ENCODE measurements at regions not wholly inside any gene's neighbourhood (a gene's known extent, or its start where the extent isn't known, plus 50 kb on each side); places are given as distances from the start of the nearest gene placed in this dataset.

DNA sequence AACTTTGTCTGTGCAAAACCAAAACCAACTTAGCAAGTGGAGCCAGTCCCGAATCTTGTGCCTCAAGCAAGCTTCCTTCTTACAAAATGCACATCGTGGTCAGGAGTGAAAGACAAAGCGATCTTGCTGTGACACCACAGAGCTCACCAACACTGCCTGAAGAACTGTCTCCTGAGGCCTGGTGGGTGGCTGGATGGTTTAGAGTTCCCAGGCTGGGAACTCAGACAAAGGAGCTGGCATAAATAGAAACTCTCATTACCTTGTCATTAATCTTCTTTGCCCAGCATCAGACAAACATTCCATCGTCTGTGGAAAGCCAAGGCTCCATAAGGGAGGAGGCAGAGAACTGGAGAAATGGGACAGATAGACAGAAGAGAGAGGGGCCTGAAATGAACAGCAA is 144.8 kb downstream of the KCNA5 start:
- intact Hi-C loops (cut with DNase I), result no loop called here
- ATAC-seq (ENCODE audit: poor library complexity) (no peak), DNase-seq (no peak)

DNA sequence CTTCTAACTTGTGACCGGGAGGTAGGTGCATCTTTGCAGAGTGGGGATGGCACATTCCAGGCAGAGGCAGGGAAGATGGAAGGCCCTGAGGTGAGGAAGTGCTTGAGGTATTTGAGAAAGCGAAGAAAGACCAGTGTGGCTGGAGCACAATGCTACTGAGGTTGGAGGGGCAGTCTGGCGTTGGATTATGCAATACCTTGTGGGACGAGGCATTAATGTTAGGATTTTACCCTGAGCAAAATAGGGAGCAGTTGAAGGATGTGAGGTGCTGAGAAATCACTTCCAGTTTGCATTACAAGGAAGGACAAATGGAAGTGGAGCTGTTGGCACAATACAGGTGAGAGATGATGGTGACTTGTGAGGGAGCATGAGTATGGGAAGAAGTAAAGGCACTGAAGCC is 145.5 kb downstream of the KCNA5 start:
- DNase-seq (no peak), ATAC-seq (ENCODE audit: poor library complexity) (no peak)
- intact Hi-C loops (cut with DNase I), result no loop called here

GRCh38 chr12:5191803-5192538 is 148.3 kb downstream of the KCNA5 start:
- intact Hi-C loops (cut with DNase I), result no loop called here
- DNase-seq (no peak), ATAC-seq (ENCODE audit: poor library complexity) (no peak)

DNA sequence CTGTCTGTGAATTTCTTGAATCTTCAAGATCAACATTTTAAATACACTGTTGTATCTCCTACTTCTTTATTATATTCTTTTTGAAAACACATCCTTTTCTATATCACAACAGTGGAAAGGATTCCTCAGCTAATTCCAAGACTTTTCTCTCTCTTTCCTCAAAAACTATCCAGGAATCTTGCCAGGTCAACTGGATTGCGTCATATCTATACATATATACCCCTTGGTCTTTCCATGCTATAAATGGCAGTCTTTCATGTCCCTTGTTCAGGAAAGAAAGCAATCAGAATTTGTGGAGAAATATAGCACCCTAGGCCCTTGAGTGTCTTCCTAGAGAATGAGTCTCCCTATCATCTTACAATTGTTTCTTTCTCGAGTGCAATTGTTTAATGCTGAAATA is 149.0 kb downstream of the KCNA5 start:
- DNase-seq, result no peak
- ATAC-seq (ENCODE audit: poor library complexity), result no peak
- intact Hi-C loops (cut with DNase I), result no loop called here

DNA sequence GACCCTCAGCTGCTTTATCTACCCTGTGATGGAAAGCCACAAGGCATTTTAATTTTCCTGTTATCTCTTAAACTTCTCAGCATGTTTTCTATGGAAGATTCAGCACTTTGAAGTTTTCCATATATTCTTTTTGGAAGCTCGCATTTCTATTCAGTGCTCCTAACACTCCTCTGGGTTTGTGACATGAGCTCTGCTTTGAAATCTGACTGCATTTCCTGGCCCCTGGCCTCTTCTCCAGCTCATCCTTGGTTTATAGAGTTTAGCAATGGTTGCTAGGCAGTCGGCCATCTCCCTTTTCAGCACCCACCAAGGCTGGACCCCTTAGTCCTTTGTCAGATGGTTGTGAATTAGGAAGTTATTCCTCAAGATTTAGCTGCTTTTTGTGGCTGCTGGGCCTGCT is 150.6 kb downstream of the KCNA5 start:
- ATAC-seq (ENCODE audit: poor library complexity) (no peak), DNase-seq (no peak)
- intact Hi-C loops (cut with DNase I), result no loop called here

GRCh38 chr12:5195244-5195643 is 151.6 kb downstream of the KCNA5 start:
- intact Hi-C loops (cut with DNase I), result no loop called here
- ATAC-seq (ENCODE audit: poor library complexity) (no peak), DNase-seq (no peak)

GRCh38 chr12:5195691-5196090 is 152.0 kb downstream of the KCNA5 start:
- intact Hi-C loops (cut with DNase I), result no loop called here
- DNase-seq, result no peak
- ATAC-seq (ENCODE audit: poor library complexity), result no peak

- no peak for DNase-seq
- intact Hi-C loops (cut with DNase I), result no loop called here
- ATAC-seq (ENCODE audit: poor library complexity), result no peak
Measured at GRCh38 chr12:5197131-5197530, 153.5 kb downstream of the KCNA5 start.

GRCh38 chr12:5197656-5198055 is 154.0 kb downstream of the KCNA5 start:
- intact Hi-C loops (cut with DNase I), result no loop called here
- ATAC-seq (ENCODE audit: poor library complexity), result no peak

DNA sequence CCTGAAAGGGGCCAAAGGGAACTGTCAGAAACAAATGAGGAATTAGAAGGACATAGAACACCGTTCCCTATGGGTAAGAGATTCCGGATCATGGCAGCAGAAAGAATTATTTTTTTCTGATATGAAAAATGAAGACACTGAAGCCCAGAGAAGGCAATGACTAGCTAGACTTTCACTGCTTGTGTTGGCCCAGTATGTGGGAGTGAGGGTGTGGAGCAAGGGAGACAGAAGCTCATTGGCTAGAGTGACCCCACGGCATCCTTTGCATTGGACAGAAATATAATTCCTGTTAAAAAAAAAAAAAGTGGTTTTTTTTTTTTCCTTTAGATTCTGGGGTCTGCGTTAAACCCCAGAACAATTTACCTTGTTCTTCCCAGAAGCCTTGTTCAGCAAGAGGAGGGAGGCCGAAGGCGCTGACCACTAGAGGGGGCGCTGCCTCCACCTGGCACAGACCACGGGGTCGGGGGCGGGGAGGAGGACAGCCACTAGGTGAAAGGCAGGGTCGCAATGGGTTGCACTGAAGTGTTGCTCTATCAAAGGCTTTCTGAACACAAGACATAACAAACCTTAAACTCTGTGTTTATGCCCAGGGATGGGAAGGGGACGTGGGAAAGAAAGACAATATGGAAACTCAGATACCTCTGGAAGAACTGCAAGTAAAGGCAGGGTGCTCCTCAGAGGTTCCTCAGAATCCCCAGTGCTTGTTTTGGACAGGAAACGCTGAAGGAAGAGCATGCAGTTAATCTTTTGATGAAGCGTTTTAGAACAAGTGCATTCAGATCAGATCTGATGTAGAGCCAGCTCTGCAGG is 156.8 kb downstream of the KCNA5 start:
- DNase-seq (peak; percentile 72), ATAC-seq (ENCODE audit: poor library complexity) (peak; percentile 79)
- intact Hi-C loops (cut with DNase I), result loop anchor here (2.0 kb wide), 1 partner anchor 240 kb away; no protein-coding TSS in a partner anchor

More at GRCh38 chr12:5197656-5198055, 154.0 kb downstream of the KCNA5 start:
- DNase-seq, result no peak

DNA sequence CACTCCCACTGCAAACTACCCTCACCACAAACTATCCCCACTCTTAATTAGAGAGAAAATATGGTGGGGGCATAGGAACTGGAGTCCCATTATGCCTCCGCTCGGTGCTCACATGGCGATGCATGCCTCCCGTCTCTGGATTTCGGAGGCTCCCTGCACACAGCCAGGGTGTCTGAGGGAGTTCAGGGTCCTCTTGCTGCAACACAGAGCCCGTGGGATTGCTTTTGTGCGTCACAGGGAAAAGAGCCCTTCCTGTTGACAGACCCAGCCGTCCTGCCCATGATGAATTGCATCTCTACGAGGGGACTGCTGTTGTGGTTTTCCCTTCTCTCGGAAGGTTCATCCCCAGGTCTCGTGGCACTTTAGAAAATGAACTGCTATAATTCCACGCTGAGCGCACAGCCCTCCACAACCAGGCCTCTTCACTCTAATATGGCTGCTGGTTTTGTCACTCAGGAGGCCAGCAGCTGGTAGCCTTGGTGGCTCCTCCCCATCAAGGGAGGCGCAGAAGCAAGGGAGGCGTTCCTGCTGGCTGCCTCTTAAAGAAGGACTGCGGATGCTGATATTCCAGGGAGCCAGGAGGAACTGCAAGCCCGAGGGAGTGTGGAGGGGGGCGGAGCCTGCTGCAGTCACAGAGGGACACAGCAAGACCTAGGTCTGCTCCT is 158.0 kb downstream of the KCNA5 start:
- intact Hi-C loops (cut with DNase I), result loop anchor here (2.0 kb wide), 1 partner anchor 239 kb away; no protein-coding TSS in a partner anchor
- peak; percentile 34 for ATAC-seq (ENCODE audit: poor library complexity)
- DNase-seq, result peak; percentile 62

DNA sequence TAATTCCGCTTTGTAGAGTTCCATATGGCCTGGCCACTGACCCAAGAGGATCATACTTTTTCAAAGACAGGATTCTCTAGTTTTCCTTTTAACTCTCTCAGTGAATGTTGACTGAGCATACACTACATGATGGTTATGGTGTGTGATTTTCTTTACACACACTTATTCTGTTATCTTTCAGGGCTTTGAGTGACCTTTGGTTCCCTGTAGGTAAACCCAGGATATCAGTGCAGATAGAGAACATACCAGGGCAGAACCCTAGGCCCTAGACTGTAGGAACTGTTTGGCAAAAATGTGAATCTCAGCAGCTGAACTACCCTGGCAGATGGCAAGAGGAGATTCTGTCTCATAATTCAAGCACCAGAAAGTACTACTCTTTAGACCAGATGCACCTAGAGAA is 159.6 kb downstream of the KCNA5 start:
- no peak for ATAC-seq (ENCODE audit: poor library complexity)
- intact Hi-C loops (cut with DNase I), result no loop called here
- DNase-seq, result no peak

DNA sequence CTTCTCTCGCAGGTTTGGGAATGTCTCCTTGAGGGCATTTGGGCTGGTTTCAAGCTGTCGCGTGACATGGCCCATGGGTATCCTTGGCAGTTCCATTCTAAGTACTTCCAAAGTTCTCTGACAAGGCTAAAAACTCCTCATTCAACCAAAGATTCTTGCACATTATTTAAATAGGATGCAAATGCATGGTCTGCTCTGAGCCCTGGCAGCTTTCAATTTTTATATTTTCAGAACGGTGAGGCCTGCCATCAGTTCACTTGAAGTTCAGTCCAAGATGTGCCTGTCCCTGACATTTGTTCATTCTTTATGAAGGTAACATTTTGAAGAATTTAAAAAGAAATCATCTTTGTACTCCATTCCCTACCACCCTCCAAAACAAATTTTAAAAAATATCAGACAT is 160.0 kb downstream of the KCNA5 start:
- intact Hi-C loops (cut with DNase I), result no loop called here
- DNase-seq (no peak), ATAC-seq (ENCODE audit: poor library complexity) (no peak)

DNA sequence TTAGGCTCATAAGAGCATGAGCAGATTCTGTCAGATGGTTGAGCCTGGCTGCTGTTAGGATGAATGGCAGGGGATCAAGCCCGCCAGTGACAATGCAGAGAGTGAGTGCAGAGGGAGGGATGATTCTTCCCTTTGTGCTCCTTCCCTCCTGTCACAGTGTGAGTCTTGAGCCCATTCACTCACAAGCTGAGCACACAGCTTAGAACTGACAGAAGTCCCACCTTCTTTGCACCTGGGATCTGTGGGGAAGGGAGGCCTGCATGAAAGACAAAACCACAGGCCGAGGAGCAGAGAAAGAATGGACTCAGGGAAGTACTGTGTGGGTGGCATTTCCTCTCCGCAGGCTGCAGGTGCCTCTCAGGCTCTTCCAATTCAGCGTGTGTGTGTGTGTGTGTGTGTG is 160.6 kb downstream of the KCNA5 start:
- intact Hi-C loops (cut with DNase I), result no loop called here

GRCh38 chr12:5204831-5205230 is 161.2 kb downstream of the KCNA5 start:
- intact Hi-C loops (cut with DNase I), result no loop called here

More for the DNA sequence above, 160.6 kb downstream of the KCNA5 start:
- ATAC-seq (ENCODE audit: poor library complexity) (no peak), DNase-seq (no peak)

DNA sequence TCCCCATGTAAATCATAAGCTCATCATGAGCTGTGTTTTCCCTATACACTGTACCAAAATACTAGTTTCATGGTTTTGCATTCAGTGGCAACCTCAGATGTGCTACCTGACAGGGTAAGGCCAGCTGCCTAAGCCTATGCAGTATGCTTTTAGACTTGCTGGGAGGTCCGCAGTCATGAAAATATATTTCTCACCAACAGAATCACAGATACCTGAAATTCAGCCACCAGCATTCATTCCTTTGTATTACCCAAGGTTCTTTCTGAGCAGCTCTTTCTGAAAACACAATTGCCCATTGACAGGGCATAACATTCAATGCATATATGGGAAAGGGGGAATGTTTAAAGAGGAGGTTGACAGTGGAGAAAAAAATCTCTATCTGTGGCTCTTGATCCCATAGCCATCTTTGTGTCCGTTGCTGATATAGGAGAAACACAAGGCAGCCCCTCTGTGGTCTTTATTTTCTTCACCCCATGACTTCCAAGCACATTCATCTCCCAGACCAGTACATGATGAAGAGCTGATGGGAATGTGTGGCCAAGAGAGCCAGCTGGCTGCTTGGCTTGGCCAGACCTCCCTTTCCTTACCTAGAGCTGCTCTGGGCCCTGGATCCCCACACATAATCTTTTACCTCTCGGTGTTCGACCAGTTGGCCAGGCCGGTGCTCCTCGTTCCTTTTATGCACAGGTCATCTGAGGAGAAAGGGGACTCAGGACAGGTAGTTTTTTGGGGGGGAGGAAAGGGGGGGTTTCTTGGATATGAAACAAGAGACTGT is 162.9 kb downstream of the KCNA5 start:
- DNase-seq (no peak), ATAC-seq (ENCODE audit: poor library complexity) (no peak)
- intact Hi-C loops (cut with DNase I), result no loop called here

More at GRCh38 chr12:5204831-5205230, 161.2 kb downstream of the KCNA5 start:
- no peak for ATAC-seq (ENCODE audit: poor library complexity)
- no peak for DNase-seq

DNA sequence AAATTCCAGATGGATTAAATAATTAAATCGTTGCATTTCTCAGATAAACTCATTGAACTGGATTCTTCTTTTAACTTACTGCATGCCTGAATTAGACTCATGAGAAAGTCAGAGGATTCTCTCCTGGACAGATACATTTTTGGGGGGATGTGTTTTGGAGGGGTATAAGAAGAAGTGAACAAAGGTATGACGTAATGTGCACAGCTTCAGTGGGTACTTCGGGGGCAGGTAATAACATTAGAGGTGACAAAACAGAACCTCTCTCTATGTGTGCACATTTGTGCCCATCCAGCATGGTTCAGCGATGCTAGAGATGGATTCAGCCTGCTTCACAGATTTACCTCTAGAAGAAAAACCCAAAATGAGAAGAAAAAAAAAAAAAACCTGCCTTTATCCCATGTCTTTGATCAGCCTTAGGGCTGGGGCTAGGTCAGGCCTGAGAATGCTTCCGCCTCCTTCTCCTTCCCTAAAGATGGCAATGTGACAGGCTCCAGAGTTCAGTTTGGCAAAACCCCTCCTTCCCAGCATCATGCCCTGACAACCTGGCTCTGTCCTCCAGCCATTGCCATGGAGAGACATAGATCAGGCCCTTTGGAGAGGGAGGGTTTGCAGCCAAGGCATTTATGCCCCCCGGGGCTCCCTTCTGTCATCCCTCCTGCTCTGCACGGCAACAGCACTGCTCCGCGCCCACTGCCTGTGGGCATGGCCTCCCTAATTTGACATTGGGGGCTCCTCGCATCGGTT is 166.7 kb downstream of the KCNA5 start:
- ATAC-seq (ENCODE audit: poor library complexity) (no peak), DNase-seq (no peak)
- intact Hi-C loops (cut with DNase I), result no loop called here

DNA sequence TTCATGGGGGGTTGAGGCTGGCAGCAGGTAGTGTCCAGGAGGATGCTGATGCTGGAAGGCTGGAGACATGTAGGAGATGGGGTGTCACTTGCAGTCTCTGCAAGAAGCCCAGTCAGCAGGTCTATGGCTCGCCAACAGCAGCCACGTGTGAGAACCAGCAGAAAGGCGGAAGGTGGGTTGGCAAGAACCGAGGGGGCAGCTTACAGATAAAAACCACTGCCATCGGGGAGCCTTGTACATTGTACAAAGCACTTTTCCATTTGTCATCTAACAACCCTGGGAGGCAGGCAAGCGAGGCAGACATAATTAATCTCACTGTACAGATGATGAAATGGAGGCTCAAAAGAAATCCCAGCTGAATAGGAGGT is 167.2 kb downstream of the KCNA5 start:
- intact Hi-C loops (cut with DNase I), result no loop called here
- ATAC-seq (ENCODE audit: poor library complexity), result no peak

More for the DNA sequence above, 167.2 kb downstream of the KCNA5 start:
- no peak for DNase-seq
